HG03025 (cell line): ENCODE measurements at regions not wholly inside any gene's neighbourhood (a gene's known extent, or its start where the extent isn't known, plus 50 kb on each side); places are given as distances from the start of the nearest gene placed in this dataset.

Experiments used
- ATAC-seq: cut with Tn5 transposase; IDR thresholded peaks from one replicate; pipeline ENCODE4 v1.9.1; 2021; ENCODE audit warnings: mild to moderate bottlenecking, moderate library complexity; ENCODE audit not compliant: unreplicated experiment, low FRiP score

GRCh38 chr2:133666621-133667020 lies 98.4 kb upstream of the NCKAP5 start:
- no peak for ATAC-seq

DNA sequence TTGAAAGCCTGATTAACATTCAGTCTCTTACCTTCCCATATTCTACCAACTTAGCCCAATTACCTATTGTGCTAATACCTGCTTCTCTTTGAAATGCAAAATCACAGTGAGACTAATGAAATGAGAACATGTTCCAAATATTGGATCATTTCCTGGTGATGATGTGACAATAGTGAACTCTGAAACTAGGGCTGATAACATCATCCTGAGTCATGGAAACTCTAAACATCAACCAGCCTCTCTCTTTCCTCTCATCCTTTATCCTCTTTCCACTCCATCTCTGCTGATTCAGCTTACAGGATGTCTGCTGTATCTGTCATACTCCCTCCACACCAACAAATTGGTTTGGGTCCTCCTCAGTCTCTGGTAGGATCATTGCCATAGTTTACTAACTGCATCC lies 98.8 kb upstream of the NCKAP5 start:
- ATAC-seq, result no peak

DNA sequence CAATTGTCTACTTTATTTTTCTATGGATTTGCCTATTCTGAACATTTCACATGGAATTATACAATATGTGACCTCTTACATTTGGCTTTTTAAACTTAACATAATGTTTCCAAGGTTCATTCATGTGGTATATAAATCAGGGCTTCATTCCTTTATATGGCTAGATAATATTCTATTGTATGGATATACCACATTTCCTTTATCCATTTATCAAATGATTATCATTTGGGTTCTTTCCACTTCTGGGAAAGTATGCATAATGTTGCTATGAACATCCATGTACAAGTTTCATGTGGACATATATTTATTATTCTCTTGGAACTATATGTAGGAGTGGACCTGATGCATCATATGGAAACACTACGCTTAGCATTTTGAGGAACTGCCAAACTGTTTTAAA lies 99.7 kb upstream of the NCKAP5 start:
- ATAC-seq, result no peak

DNA sequence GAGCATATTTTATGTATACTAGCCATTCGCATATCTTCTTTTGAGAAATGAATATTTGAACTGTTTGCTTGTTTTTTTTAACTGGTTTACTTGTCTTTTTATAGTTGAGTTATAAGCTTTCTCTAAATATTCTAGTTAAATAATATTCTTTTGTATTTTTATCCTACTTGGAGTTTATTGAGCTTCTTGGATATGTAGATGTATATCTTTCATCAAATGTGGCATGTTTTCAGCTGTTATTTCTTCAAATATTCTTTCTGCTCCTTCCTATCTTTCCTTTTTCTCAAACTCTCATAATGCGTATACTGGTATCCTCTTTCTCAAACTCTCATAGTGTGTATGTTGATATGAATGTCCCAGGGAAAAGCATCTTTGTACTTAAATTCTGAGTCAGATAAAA lies 100.3 kb upstream of the NCKAP5 start:
- no peak for ATAC-seq

DNA sequence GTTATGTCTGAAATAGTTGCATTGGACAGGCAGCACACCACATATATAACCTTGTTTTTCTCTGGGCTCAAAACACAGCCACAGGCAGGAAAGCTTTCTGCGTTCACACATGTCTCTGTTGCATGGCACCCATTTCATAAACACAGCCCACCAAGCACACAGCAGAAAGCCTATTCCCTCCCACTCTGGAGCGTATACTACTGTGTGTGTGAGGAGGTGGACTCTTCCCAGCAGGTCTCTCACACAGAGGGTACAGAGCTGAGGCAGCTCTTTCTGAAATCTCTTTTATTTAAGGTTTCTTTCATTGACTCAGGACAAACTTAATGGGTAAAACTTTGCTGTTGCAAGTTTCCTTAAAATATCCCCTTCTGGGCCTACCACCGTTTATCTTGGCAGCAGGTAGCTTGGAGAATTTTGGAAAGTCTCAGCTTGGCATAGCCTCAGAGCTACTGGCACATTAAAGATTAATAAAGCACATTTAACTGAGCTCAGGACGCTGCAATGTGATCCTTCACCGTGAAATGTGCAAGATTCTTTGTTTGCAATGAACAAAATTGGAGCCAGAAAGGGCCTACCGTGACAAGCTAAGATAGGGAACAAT lies 105.1 kb upstream of the NCKAP5 start:
- no peak for ATAC-seq

- no peak for ATAC-seq
These were observed 105.8 kb upstream of the NCKAP5 start for GRCh38 chr2:133674066-133674432.

GRCh38 chr2:133674433-133675331 lies 106.4 kb upstream of the NCKAP5 start:
- no peak for ATAC-seq

DNA sequence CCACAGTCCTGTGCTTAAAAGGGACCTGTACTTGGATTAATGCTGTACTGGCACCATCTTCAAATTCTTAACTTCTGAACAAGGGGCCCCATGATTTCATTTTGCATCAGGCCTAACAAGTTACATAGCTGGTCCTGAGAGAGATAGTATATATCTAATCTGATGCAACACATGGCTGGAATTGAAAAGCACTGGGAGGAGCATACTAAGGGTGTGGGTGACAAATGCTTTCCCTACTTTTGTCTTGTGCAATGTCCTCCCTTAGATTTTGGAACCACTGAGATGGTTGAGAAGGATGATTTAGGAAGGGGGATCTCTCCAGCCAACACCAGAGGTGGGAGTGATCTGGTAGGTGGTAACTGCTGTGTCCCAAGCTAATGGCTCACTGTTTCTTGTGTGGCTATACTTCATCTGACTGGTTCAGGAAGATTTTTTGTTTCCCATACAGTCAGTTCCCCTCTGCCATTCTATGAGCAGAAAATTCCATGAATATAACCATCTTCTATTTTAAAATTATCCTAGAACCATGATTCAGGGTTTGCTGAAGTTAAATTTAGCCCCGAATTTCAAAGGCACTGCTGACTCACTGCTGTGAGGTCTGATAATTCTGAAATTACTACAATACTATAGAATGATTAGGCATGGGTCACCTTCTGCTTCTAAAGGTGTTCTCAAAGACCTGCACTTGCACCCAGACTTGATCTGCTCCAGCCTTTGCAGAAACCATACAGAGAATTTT lies 108.3 kb upstream of the NCKAP5 start:
- no peak for ATAC-seq

GRCh38 chr2:133680343-133681049 lies 112.2 kb upstream of the NCKAP5 start:
- no peak for ATAC-seq

DNA sequence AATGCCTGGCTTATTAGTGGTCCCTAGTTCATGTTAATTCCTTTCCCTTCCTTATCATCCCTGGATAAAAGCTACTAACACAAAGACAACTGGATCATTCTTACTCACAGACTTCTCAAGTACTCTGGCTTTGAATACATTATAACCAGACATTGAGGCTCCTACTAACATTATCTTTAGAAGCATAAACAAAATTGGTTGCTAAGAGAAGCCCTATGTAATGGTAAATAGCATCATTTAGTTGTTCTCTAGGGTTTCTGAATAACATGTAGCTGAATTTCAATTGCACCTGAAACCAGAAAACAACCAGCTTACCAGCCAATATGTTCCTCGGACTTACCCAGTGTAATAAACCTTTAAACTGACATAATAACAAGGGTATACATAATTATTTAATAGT lies 114.1 kb upstream of the NCKAP5 start:
- ATAC-seq, result no peak

DNA sequence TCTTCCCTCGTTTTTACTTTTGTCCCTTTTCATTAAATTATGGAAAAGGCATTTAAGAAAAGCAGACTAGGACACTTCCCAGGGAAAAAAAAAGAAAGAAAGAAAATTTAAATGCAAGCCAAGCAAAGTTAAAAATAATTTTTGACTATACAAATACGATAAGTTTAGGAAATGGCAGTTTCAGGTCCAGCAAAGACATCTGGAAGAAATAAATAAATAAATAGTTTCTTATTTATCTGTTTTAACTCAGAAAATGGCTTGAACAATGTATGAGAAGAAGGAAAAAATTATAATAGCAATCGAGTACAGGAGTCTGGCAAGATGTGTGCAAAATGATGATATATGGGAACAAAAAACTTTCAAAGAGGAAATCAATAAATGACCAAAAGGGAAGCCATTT lies 114.6 kb upstream of the NCKAP5 start:
- no peak for ATAC-seq

DNA sequence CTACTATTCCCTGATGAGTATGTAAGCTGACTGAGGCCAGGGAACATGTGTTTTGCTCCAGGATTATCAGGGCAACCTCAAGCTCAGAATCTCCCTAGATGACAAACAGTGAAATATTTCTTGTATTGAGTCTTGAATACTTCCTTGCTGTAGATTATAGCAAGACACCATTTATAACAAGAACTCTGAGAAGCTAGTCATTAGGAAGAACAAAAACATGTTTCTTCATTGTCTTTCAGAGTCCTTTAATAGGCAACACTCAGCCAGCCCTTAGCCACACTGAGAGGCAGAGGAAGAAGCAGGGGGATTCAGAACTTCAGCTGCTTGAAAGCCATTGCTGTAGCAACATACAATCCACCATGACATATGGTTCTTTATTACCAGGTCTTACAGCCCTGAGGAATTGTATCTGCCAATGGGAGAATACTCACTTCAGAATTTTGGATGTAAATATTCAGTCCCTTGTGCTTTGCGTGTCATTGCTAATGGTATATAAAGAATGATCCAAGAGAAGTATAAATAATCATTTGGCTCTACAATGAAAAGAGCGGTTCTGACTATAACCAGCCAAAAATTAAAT lies 117.5 kb upstream of the NCKAP5 start:
- ATAC-seq, result no peak

GRCh38 chr2:133690780-133691179 lies 122.5 kb upstream of the NCKAP5 start:
- ATAC-seq, result no peak

DNA sequence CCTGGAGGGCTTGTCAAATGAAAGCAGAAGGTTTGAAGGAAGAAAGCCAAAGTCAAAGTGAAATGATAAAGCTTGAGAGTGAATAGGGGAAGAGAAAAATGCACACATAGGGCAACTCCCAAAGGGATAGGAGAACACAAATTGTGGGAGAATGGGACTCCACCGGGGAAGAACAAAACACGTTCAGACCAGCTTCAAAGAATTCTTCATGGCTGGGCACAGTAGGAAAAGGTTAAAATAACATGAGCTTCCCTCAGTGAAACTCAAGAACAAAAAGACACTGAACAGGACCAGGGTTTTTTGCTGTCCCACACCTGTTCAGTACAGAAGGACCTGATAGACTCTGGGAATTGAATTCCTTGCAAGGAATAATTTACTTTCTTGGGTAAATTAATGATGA lies 123.1 kb upstream of the NCKAP5 start:
- ATAC-seq, result no peak

- no peak for ATAC-seq
These were observed 137.0 kb upstream of the NCKAP5 start for GRCh38 chr2:133705287-133705686.

DNA sequence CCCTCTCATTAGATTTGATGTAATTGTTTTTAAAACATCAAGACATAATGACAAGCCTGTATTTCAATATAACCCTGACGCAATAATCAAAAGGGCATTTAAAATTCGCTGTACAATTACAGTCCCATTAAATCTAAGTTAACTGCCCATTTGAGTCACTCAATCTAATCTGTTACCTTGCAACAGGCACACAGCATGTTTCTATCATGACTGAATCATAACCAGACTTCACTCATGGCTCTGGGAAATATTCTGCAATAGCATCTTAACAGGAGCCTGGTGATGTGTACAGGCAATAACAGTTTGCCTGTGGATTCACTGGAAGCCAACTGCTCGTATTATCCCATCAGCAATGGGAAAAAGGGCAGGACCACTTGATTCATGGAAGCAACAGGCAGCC lies 142.3 kb upstream of the NCKAP5 start:
- ATAC-seq, result no peak

DNA sequence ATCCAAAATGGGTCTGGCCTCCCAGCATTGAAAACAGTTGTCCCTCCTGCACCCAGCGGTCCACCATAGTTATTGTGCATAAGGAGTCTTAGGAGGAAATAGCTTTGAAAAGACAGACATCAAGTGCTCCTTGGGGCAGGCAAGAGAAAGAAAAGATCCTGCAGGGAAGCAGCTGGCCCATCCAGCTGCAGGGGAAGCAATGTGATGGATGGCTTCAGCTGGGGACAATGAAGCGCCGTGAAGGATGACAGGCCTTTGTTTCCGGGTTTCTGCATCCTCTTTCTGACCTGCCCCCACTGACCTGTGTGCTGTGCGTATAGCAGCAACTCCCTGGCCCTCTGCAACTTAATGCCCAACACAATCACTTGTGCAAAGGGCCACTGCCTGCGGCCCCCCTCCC lies 142.9 kb upstream of the NCKAP5 start:
- no peak for ATAC-seq

GRCh38 chr2:133711806-133712205 lies 143.5 kb upstream of the NCKAP5 start:
- ATAC-seq, result no peak

DNA sequence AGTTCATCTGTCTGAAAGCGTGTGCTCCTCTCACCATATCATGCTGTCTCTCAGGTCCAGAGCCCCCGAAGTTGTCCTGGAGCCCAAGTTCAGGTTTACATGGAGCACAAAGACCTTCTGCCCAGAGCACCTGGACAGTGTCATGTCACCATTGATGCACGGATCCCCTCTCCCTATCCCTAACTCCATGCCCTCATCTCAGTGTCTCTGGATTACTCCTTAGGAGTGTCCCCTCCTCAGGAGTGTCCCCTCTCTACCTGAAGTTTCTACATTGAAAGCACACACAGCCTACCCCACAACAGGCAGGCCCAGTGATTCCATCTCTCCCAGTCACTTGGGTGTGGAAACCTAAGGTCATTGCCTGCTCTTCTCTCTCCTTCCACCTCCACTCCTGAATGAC lies 144.1 kb upstream of the NCKAP5 start:
- no peak for ATAC-seq

DNA sequence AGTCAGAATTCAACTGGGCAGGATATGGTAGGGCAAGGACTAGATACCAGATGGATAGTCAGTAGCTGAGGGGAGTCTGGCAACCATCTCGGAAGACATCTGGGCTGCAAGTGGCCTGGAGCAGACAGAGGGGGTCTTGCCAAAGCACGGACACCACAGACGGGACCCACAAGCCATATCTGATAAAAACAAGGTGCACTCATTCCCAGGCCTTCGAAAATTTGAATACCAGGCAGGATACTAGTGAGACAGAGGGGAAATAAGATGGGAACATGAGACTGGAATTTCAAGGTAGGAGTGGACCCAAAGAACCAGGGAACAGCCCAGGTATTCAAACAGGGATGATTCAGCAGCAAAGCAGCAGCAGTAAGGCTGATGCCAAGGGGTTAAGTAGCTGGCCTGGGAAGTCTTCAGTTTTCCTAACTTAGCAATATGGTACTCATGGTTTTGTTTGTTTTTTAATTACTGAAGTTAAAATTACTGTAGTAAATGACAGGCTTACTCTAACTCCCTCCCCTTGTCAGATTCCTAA lies 144.9 kb upstream of the NCKAP5 start:
- no peak for ATAC-seq
